Right renal pelvis (tissue), 4 donors: ENCODE measurements at regions not wholly inside any gene's neighbourhood (a gene's known extent, or its start where the extent isn't known, plus 50 kb on each side); places are given as distances from the start of the nearest gene placed in this dataset.

Source experiments
- DNase-seq, 4 donors: peaks; one replicate each; pipeline ENCODE4 v3.0.0-alpha.2; 2013; ENCODE audit warnings: low read depth in 4 of 4, low spot score in 3 of 4, missing footprints in 1 of 4

GRCh38 chr10:44042075-44042770 is 342.7 kb downstream of the CXCL12 start:
- no peak for DNase-seq

- DNase-seq: no peak
Observed at GRCh38 chr10:44039599-44039998, 345.3 kb downstream of the CXCL12 start.

- DNase-seq: no peak
Observed at GRCh38 chr10:44036425-44036824, 348.5 kb downstream of the CXCL12 start.

- no peak for DNase-seq
Observed at GRCh38 chr10:44035474-44036197, 349.3 kb downstream of the CXCL12 start.

GRCh38 chr10:44034946-44035345 is 350.0 kb downstream of the CXCL12 start:
- no peak for DNase-seq

- DNase-seq: no peak
Observed at GRCh38 chr10:44033008-44033407, 351.9 kb downstream of the CXCL12 start.

- no peak for DNase-seq
Observed at GRCh38 chr10:44032216-44032615, 352.7 kb downstream of the CXCL12 start.

GRCh38 chr10:44030738-44031137 is 354.2 kb downstream of the CXCL12 start:
- no peak for DNase-seq

- DNase-seq: no peak
Observed at GRCh38 chr10:44030132-44030531, 354.8 kb downstream of the CXCL12 start.

- no peak for DNase-seq
Observed at GRCh38 chr10:44028384-44029137, 356.3 kb downstream of the CXCL12 start.

GRCh38 chr10:44024356-44025116 is 360.4 kb downstream of the CXCL12 start:
- DNase-seq: no peak

- no peak for DNase-seq
Observed at GRCh38 chr10:44023517-44023916, 361.4 kb downstream of the CXCL12 start.

GRCh38 chr10:44022203-44022602 is 362.7 kb downstream of the CXCL12 start:
- DNase-seq: no peak

GRCh38 chr10:44020322-44021111 is 364.4 kb downstream of the CXCL12 start:
- no peak for DNase-seq

- DNase-seq: no peak
Observed at GRCh38 chr10:44017483-44018145, 367.3 kb downstream of the CXCL12 start.

- DNase-seq: no peak
Observed at GRCh38 chr10:44016589-44017482, 368.1 kb downstream of the CXCL12 start.

GRCh38 chr10:44015702-44016500 is 367.2 kb upstream of the ZNF32 start:
- DNase-seq: no peak
